AG08396 (cell line): ENCODE measurements at regions not wholly inside any gene's neighbourhood (a gene's known extent, or its start where the extent isn't known, plus 50 kb on each side); places are given as distances from the start of the nearest gene placed in this dataset.
"Not testable (repeated sequence)": the region's sequence is repeated elsewhere in the genome, so short reads cannot be mapped to it uniquely, and the experiment has no call there.

Experiments
- DNase-seq: peaks from one replicate; pipeline ENCODE4 v3.0.0; 2012; ENCODE audit warnings: low spot score, mixed read lengths

- DNase-seq, result no peak
Measured at GRCh38 chr5:99586878-99587277, 658.1 kb upstream of the CHD1 start.

GRCh38 chr5:99581204-99581603 lies 652.4 kb upstream of the CHD1 start:
- not testable (repeated sequence) for DNase-seq

GRCh38 chr5:99562937-99563627 lies 634.3 kb upstream of the CHD1 start:
- not testable (repeated sequence) for DNase-seq

DNA sequence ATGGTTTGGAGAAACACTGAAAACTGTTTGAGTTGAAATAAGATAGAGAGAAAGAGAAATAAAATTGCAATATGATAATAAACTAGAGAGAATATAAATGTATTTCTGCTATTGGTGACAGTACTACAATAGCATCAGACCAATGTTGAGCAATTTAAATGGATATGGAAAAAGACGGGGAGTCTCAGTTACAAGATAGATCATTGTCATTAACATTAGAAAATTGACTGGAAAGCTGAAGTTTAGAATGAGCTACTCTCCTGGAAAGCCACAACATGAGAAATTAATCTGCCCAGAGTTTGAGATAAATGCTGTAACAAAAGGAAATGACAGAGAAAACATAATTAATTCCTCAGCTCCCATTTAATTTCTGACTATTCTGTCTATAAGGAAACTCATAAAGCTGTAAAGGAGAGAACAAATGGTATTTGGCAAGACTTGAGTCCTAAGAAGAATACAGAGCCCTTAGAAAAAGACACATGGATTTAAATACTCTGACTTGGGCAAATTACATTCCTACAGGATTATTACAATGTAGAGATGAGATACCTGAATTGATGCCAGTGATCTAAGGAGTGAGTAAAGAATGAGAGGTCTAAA lies 624.5 kb upstream of the CHD1 start:
- no peak for DNase-seq

DNA sequence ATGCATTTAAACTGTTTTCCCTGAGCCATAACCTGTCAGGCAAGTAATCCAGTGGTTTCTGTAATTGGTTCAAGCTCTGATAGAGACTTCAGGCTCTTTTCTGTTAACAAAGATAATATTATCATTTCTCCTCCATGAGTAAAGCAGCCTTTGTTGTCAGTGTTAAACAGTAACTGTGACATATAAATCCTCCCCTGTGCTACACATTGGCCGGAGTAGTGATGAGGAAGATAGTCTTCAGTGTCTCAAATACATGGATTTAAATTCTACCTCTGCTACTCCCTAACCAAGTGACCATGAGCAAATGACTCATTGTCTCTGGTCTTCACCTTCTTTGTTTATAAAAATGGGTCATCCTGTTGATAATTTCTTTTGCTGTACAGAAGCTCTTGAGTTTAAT lies 615.5 kb upstream of the CHD1 start:
- no peak for DNase-seq

- no peak for DNase-seq
Measured at GRCh38 chr5:99543841-99544240, 615.0 kb upstream of the CHD1 start.

DNA sequence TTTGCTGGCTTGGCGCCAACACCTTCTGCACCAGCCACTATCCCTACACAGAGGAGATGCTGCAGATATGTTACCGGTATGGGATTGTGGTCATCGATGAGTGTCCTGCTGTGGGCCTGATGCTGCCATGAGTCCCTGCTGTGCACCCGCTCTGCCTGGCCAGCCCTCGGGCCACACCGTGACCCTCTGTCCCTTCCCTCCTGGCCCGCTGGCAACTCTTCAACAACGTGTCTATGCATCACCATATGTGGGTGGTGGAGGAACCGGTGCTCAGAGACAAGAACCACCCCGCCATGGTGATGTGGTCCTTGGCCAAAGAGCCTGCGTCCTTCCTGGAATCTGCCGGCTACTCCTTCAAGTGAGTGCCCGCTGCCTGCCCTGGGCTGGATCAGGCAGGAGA lies 605.4 kb upstream of the CHD1 start:
- not testable (repeated sequence) for DNase-seq

- not testable (repeated sequence) for DNase-seq
Measured at GRCh38 chr5:99521666-99522065, 592.9 kb upstream of the CHD1 start.

GRCh38 chr5:99515864-99516490 lies 587.2 kb upstream of the CHD1 start:
- not testable (repeated sequence) for DNase-seq

GRCh38 chr5:99510237-99510866 lies 581.5 kb upstream of the CHD1 start:
- DNase-seq, result not testable (repeated sequence)

DNA sequence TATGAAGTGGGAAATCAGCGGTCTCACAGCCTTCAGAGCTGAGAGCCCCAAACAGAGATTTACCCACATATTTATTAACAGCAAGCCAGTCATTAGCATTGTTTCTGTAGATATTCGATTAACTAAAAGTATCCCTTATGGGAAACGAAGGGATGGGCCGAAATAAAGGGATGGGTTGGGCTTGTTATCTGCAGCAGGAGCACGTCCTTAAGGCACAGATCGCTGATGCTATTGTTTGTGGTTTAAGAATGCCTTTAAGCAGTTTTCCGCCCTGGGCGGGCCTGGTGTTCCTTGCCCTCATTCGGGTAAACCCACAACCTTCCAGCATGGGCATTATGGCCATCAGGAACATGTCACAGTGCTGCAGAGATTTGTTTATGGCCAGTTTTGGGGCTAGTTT lies 580.3 kb upstream of the CHD1 start:
- DNase-seq, result not testable (repeated sequence)

DNA sequence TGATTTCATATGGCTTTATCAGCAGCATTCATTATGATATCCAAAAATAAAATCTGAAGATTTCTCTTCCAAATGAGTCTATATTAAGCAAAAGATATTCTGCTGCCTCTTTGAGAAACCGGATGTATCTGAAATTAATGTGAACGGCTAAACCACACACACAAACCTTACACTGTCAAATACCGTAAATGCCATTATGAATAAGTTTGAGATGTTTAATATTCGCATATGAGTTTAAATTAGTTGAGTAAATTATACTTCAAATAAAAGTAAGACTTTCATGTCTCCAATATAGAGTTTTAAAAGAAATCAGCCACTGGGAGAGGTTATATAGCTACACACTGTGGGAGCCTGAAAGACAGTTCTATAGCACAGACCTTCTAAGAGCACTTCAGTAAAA lies 566.6 kb upstream of the CHD1 start:
- DNase-seq, result not testable (repeated sequence)

GRCh38 chr5:99478450-99478849 lies 549.6 kb upstream of the CHD1 start:
- DNase-seq, result not testable (repeated sequence)

DNA sequence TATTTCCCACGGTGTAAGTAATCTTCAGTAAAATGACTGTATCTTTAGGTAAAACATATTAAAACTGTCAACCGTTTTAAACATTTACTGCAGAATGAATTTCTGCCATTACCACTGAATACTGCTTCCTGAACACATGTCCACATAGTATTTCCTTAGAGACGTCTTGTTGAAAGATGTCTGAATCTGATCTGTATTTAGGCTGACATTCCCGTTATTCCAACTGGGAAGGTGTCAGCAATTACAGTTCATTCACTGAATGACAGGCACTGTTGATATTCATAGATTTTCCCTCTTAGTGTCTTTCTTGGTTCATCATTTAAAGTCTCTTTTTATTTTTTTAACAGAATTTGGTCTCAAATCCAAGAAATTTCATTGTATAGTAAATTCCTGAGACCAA lies 544.5 kb upstream of the CHD1 start:
- DNase-seq, result not testable (repeated sequence)

DNA sequence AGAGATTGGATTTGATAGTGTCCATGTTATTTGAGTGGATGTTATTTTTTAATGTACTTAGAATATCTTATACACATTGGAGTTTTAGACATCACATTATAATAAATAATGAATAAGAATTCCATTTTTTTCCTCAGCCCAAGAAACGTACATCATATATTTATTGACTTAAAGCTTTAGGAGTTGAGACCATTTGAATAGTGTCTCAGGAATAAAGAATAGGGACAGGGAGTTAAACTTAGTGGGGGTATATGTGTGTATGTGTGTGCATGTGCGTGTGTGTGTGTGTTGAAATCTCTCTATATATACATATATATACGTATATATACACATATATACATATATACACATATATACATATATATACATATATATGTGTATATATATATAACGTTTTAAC lies 542.9 kb upstream of the CHD1 start:
- DNase-seq, result not testable (repeated sequence)

- DNase-seq, result not testable (repeated sequence)
Measured at GRCh38 chr5:99471178-99471577, 542.4 kb upstream of the CHD1 start.

GRCh38 chr5:99470636-99471035 lies 541.8 kb upstream of the CHD1 start:
- DNase-seq, result not testable (repeated sequence)

GRCh38 chr5:99460701-99461100 lies 531.9 kb upstream of the CHD1 start:
- no peak for DNase-seq

DNA sequence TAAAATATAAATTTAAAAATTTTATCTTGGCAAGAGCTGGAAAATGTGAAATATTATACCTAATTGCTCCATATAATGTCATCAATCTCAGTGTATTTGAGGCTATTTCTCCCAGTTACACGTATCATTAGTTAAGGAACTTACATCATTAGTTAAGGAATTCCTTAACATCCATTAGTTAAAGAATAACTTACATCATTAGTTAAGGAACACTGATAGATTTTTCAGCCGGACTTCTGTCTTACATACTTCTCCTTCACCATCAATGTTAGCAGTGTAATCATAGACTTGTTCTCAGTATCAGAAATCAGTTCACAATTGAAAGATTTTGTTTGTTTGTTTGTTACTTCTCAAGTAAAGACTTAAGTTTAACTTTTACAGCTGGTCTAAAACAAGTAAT lies 524.4 kb upstream of the CHD1 start:
- DNase-seq, result no peak

DNA sequence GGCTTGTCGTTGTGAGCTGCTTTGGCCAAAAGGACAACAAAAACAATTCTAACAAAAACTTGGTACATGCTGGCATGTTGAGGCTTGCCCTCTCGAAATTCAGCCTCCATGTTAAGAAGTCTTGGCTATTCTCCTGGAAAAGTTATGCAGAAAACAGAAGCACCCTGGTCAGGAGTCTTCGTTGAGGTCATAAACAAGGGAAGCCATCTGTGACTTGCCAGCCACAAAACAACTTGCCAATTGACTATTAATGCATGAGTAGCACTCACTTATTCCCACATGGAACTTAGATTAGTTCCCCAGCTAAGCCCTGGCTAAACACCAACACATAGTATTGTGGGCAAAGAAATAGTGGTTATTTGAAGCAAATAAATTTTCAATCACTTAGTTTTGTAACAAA lies 521.0 kb upstream of the CHD1 start:
- no peak for DNase-seq

GRCh38 chr5:99445805-99446204 lies 517.0 kb upstream of the CHD1 start:
- DNase-seq, result no peak

GRCh38 chr5:99441235-99441634 lies 512.4 kb upstream of the CHD1 start:
- no peak for DNase-seq

DNA sequence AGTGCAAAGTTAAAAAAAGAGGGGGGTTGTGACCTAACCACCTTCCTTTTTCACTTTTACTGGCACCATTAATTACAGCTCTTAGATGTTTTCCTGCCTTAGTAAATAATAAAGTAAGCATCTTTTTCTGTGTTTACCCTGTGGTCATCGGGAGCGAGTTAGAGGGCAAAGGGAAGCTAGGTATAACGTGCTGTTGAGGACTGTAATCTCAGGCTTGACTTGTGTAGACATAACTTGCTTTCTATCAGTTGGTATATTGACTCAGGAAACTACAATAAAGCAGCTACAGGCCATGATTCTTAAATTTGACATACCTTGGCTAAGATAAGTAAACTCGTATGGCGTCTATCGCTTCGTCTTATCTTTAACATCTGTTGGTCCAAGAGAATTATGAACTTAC lies 509.8 kb upstream of the CHD1 start:
- DNase-seq, result no peak
